HCT116 (cell line): ENCODE measurements at regions not wholly inside any gene's neighbourhood (a gene's known extent, or its start where the extent isn't known, plus 50 kb on each side); places are given as distances from the start of the nearest gene placed in this dataset.

Source experiments
- ATAC-seq: fragments of 200-7000 bp; cut with Tn5 transposase; 2 replicates; pipeline ENCODE4 v1.9.1; 2020; ENCODE audit warnings: mild to moderate bottlenecking, moderate library complexity
- BruUV-seq: library from RNA; stranded (reverse); fragments of 400-500 nt; replicated peaks from 2 replicates; lab custom pipeline; 2021; lab: Mats Ljungman, UMichigan
- CTCF ChIA-PET: fragments of 300-600 bp; sonication (Branson Sonifier 250); formaldehyde crosslinking; loops from one replicate; lab custom pipeline; 2021; ENCODE audit warnings: antibody characterized with exemption; lab: Charles Lee
- POLR2A ChIA-PET: fragments of 300-600, 350-600 bp; sonication (Branson Sonifier 250); formaldehyde crosslinking; loops from one replicate; lab custom pipeline; 2021; ENCODE audit warnings: antibody characterized with exemption; lab: Charles Lee
- RAD21 ChIA-PET, 2 experiments: fragments of 300-600 bp; sonication (Branson Sonifier 250); formaldehyde crosslinking; loops; one replicate each; lab custom pipeline; 2023; ENCODE audit warnings: low total read pairs in 2 of 2; ENCODE audit not compliant: uncharacterized antibody in 2 of 2, unreplicated experiment in 2 of 2, low non-redundant PET in 1 of 2; lab: Charles Lee
- DNase-seq: peaks from one replicate; pipeline ENCODE4 v3.0.0-alpha.2; 2010; ENCODE audit warnings: low read depth, low spot score
- H2AFZ ChIP-seq: fragments of 200-600 bp; shearing (Covaris generic), sonication (generic); 2 replicates; pipeline ENCODE4 v1.6.1; 2017; ENCODE audit warnings: low read depth, mixed run types, mixed read lengths, antibody characterized with exemption, low read length; ENCODE audit not compliant: poor library complexity, severe bottlenecking
- H3K27ac ChIP-seq: 2 replicates; pipeline ENCODE4 v1.5.1; 2012; ENCODE audit warnings: low read depth, low read length
- H3K27me3 ChIP-seq: fragments of 200-600 bp; sonication (generic); 2 replicates; pipeline ENCODE4 v1.6.1; 2016; ENCODE audit warnings: mixed run types, low read length, mixed read lengths; ENCODE audit not compliant: insufficient read depth
- H3K36me3 ChIP-seq, 2 experiments: fragments of 200-500 bp in 1 of 2; fragments of 200-600 bp in 1 of 2; sonication (Bioruptor generic) in 1 of 2; sonication (generic) in 1 of 2; 2 replicates each; pipeline versions ENCODE4 v1.5.1 to v1.6.1; 2014 to 2016; ENCODE audit warnings: low read length in 2 of 2, inconsistent platforms in 1 of 2, mixed read lengths in 1 of 2, mixed run types in 1 of 2; ENCODE audit not compliant: insufficient read depth in 2 of 2, control insufficient read depth in 1 of 2
- H3K4me1 ChIP-seq, 2 experiments: fragments of 200-600 bp in 1 of 2; sonication (generic) in 1 of 2; 2 replicates each; pipeline versions ENCODE4 v1.5.1 to v1.6.1; 2012 to 2017; ENCODE audit warnings: low read length in 2 of 2, inconsistent platforms in 1 of 2, mild to moderate bottlenecking in 1 of 2, mixed read lengths in 1 of 2, mixed run types in 1 of 2, moderate library complexity in 1 of 2; ENCODE audit not compliant: insufficient read depth in 2 of 2, control insufficient read depth in 1 of 2
- H3K4me2 ChIP-seq: fragments of 200-600 bp; sonication (generic); 2 replicates; pipeline ENCODE4 v1.6.1; 2017; ENCODE audit warnings: mixed run types, low read length, mixed read lengths
- H3K4me3 ChIP-seq, 2 experiments: fragments of 200-600 bp in 1 of 2; sonication (generic) in 1 of 2; replicated peaks in 1 of 2; 2 replicates each; pipeline ENCODE4 v1.5.1; 2011 to 2016; ENCODE audit warnings: low read length in 2 of 2, control low read depth in 1 of 2, low read depth in 1 of 2, mild to moderate bottlenecking in 1 of 2, mixed read lengths in 1 of 2, mixed run types in 1 of 2
- H3K79me2 ChIP-seq: fragments of 200-600 bp; sonication (generic); 2 replicates; pipeline ENCODE4 v1.6.1; 2017; ENCODE audit warnings: mild to moderate bottlenecking, mixed run types, low read length, moderate library complexity, mixed read lengths; ENCODE audit not compliant: insufficient read depth
- H3K9ac ChIP-seq: fragments of 200-600 bp; sonication (generic); 2 replicates; pipeline ENCODE4 v1.6.1; 2016; ENCODE audit warnings: low read length, mixed read lengths
- H3K9me2 ChIP-seq: fragments of 200-600 bp; sonication (generic), shearing (Covaris generic); 2 replicates; pipeline ENCODE4 v1.6.1; 2017; ENCODE audit warnings: mixed run types, mild to moderate bottlenecking, moderate library complexity; ENCODE audit not compliant: insufficient read depth
- H3K9me3 ChIP-seq, 2 experiments: fragments of 200-500 bp in 1 of 2; fragments of 200-600 bp in 1 of 2; sonication (Bioruptor generic) in 1 of 2; sonication (generic) in 1 of 2; 2 replicates each; pipeline ENCODE4 v1.6.1; 2014 to 2017; ENCODE audit warnings: low read length in 2 of 2, mixed read lengths in 2 of 2, inconsistent platforms in 1 of 2, low read depth in 1 of 2, mild to moderate bottlenecking in 1 of 2, mixed run types in 1 of 2, moderate library complexity in 1 of 2; ENCODE audit not compliant: control insufficient read depth in 1 of 2, insufficient read depth in 1 of 2
- H4K20me1 ChIP-seq: fragments of 200-600 bp; sonication (generic), shearing (Covaris generic); 2 replicates; pipeline ENCODE4 v1.6.1; 2017; ENCODE audit warnings: mixed run types, mild to moderate bottlenecking, moderate library complexity; ENCODE audit not compliant: insufficient read depth
- CTCF ChIP-seq, 3 experiments: fragments of 200-600 bp in 1 of 3; sonication (generic) in 1 of 3; IDR thresholded peaks in 2 of 3; conservative IDR thresholded peaks in 1 of 3; 2 replicates each; pipeline ENCODE4 v1.5.1; 2012 to 2017; ENCODE audit warnings: low read depth in 2 of 3, low read length in 2 of 3, antibody characterized with exemption in 1 of 3, borderline replicate concordance in 1 of 3, control low read depth in 1 of 3, mild to moderate bottlenecking in 1 of 3, mixed read lengths in 1 of 3, mixed run types in 1 of 3, moderate library complexity in 1 of 3; ENCODE audit not compliant: insufficient read depth in 1 of 3
- EGR1 ChIP-seq: IDR thresholded peaks from 2 replicates; pipeline ENCODE4 v1.6.1; 2012; ENCODE audit warnings: low read depth
- EZH2 ChIP-seq: fragments of 200-600 bp; sonication (generic); IDR thresholded peaks from 2 replicates; pipeline ENCODE4 v1.6.1; 2017; ENCODE audit warnings: antibody characterized with exemption, mixed run types
- MAX ChIP-seq: IDR thresholded peaks from 2 replicates; pipeline ENCODE4 v1.6.1; 2012
- RAD21 ChIP-seq: IDR thresholded peaks from 2 replicates; pipeline ENCODE4 v1.6.1; 2012; ENCODE audit warnings: low read depth, mild to moderate bottlenecking
- SIN3A ChIP-seq: IDR thresholded peaks from 2 replicates; pipeline ENCODE4 v1.6.1; 2012; ENCODE audit warnings: low read depth
- SP1 ChIP-seq: IDR thresholded peaks from 2 replicates; pipeline ENCODE4 v1.6.1; 2012; ENCODE audit warnings: low read depth
- YY1 ChIP-seq: IDR thresholded peaks from 2 replicates; pipeline ENCODE4 v1.6.1; 2011; ENCODE audit warnings: low read length, low read depth, moderate library complexity, mild to moderate bottlenecking; ENCODE audit not compliant: insufficient replicate concordance; ENCODE audit errors: extremely low read depth
- ZBTB33 ChIP-seq: IDR thresholded peaks from 2 replicates; pipeline ENCODE4 v1.6.1; 2011; ENCODE audit warnings: mild to moderate bottlenecking, low read length, moderate library complexity; ENCODE audit not compliant: insufficient replicate concordance; ENCODE audit errors: extremely low read depth
- ZFX ChIP-seq: fragments of 450-650 bp; IDR thresholded peaks from 2 replicates; pipeline ENCODE4 v1.6.1; 2017
- ZNF274 ChIP-seq: fragments of 200-500 bp; sonication (Bioruptor generic); IDR thresholded peaks from 2 replicates; pipeline ENCODE4 v1.6.1; 2014; ENCODE audit warnings: mild to moderate bottlenecking, low read depth, low read length, inconsistent platforms
- intact Hi-C: fragments of 100-400 bp; cut with micrococcal nuclease; formaldehyde crosslinking; loops from 2 replicates; pipeline ENCODE4 v1.10.0; 2022

- TF ChIP-seq CTCF (IDR thresholded peaks at IDR 0.05 in 2 of 3, conservative IDR thresholded peaks at IDR 0.05 in 1 of 3; ENCODE audit: borderline replicate concordance in 1 of 3, insufficient read depth in 1 of 3, low read depth in 2 of 3, low read length in 2 of 3) (no peak), SIN3A (no peak), EGR1 (no peak), EZH2 (no peak), ZNF274 (no peak), MAX (no peak), RAD21 (no peak), YY1 (no peak), ZBTB33 (no peak)
Measured at GRCh38 chr18:61201511-61201910, 131.7 kb upstream of the CDH20 start (continued).

GRCh38 chr18:61203151-61203550 lies 130.1 kb upstream of the CDH20 start:
- Histone ChIP-seq H2AFZ (no peak overlapping the region), H3K4me3 (no peak overlapping the region), H3K4me1 (no peaks in the 10 kb centered on the region), H3K27ac (no peak overlapping the region), H3K79me2 (no peaks in the 10 kb centered on the region), H3K36me3 (no peaks in the 10 kb centered on the region; a peak in 1 of 4 replicates), H3K27me3 (no peaks in the 10 kb centered on the region), H3K9me2 (no peaks in the 10 kb centered on the region), H4K20me1 (no peaks in the 10 kb centered on the region), H3K9me3 (no peaks in the 10 kb centered on the region), H3K9ac (no peak overlapping the region)
- intact Hi-C loops = no loop called here
- no TSS peak for BruUV-seq
- ChIA-PET POLR2A (no interaction called here), RAD21 (no interaction called here)
- DNase-seq = no peak
- no peak for ATAC-seq
- TF ChIP-seq SIN3A = no peak
- TF ChIP-seq EGR1 = no peak
- no peak for TF ChIP-seq ZFX
- no peak for TF ChIP-seq SP1
- TF ChIP-seq, all 23 proteins: peak for 0
- CTCF ChIA-PET = no interaction called here
- no peak overlapping the region for H3K4me2 ChIP-seq
